ENCODE measurements at regions not wholly inside any gene's neighbourhood (a gene's known extent, or its start where the extent isn't known, plus 50 kb on each side); places are given as distances from the start of the nearest gene placed in this dataset.

- no peak for TF ChIP-seq CTCF (IDR thresholded peaks at IDR 0.05)
- Histone ChIP-seq H3K27ac (no peak overlapping the region), H3K36me3 (no peaks in the 10 kb centered on the region), H3K4me3 (no peak overlapping the region), H3K27me3 (no peaks in the 10 kb centered on the region), H3K9me3 (peaks cover 0 to 14% of the 10 kb centered on the region in 2 donors), H3K4me1 (no peaks in the 10 kb centered on the region)
- DNase-seq, result no peak
- ATAC-seq, result no peak
- intact Hi-C loops (cut with DNase I), result no loop called here
These were observed 198.3 kb downstream of the PCDH10 start for GRCh38 chr4:133347409-133347808.

- TF ChIP-seq CTCF (IDR thresholded peaks at IDR 0.05), result no peak
These were observed 175.4 kb downstream of the PCDH10 start for GRCh38 chr4:133324491-133324890.

DNA sequence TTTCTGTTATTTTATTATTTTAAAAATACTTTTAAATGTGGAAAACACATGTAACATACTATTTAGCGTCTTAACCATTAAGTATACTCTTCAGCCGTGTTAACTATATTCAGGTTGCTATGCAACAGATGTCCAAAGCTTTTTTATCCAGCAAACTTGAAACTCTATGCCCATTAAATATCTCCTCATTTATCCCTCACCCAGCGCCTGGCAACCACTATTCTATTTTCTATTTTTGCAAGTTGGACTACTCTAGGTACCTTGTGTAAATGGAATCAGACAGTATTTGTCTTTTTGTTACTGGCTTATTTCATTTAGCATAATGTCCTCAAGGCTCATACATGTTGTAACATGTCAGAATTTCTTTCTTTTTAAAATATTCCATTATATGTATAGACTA, 174.6 kb downstream of the PCDH10 start:
- DNase-seq, result no peak
- H3K4me1 ChIP-seq, result no peaks in the 10 kb centered on the region
- intact Hi-C loops (cut with DNase I), result no loop called here
- H3K9me3 ChIP-seq, result no peaks in the 10 kb centered on the region
- no peak for TF ChIP-seq CTCF (IDR thresholded peaks at IDR 0.05)
- H3K4me3 ChIP-seq, result no peak overlapping the region
- H3K27ac ChIP-seq, result no peak overlapping the region
- H3K36me3 ChIP-seq, result no peaks in the 10 kb centered on the region
- no peaks in the 10 kb centered on the region for H3K27me3 ChIP-seq
- no peak for ATAC-seq

More at GRCh38 chr4:133324491-133324890, 175.4 kb downstream of the PCDH10 start:
- no peaks in the 10 kb centered on the region for H3K27me3 ChIP-seq
- no peak for ATAC-seq
- intact Hi-C loops (cut with DNase I), result no loop called here
- H3K27ac ChIP-seq, result no peak overlapping the region
- no peaks in the 10 kb centered on the region for H3K9me3 ChIP-seq
- no peak for DNase-seq
- H3K4me3 ChIP-seq, result no peak overlapping the region
- no peaks in the 10 kb centered on the region for H3K4me1 ChIP-seq
- H3K36me3 ChIP-seq, result no peaks in the 10 kb centered on the region

- intact Hi-C loops (cut with DNase I), result no loop called here
- Histone ChIP-seq H3K27me3 (no peaks in the 10 kb centered on the region), H3K36me3 (no peaks in the 10 kb centered on the region), H3K27ac (no peak overlapping the region), H3K9me3 (no peaks in the 10 kb centered on the region), H3K4me1 (no peaks in the 10 kb centered on the region), H3K4me3 (no peak overlapping the region)
- ATAC-seq (peak; percentile 49), DNase-seq (peak in 1 of 4 donors; percentile 34)
- peak; percentile 16 to 43 for TF ChIP-seq CTCF (IDR thresholded peaks at IDR 0.05)
These were observed 171.6 kb downstream of the PCDH10 start for GRCh38 chr4:133320576-133321170.

GRCh38 chr4:133316909-133317308, 167.8 kb downstream of the PCDH10 start:
- Histone ChIP-seq H3K36me3 (no peaks in the 10 kb centered on the region), H3K4me3 (no peak overlapping the region), H3K27ac (no peak overlapping the region), H3K4me1 (no peaks in the 10 kb centered on the region), H3K27me3 (no peaks in the 10 kb centered on the region), H3K9me3 (no peaks in the 10 kb centered on the region)
- no peak for DNase-seq
- no peak for TF ChIP-seq CTCF (IDR thresholded peaks at IDR 0.05)
- intact Hi-C loops (cut with DNase I), result no loop called here
- ATAC-seq, result no peak
